Cardiac fibroblast (primary cell): ENCODE measurements at regions not wholly inside any gene's neighbourhood (a gene's known extent, or its start where the extent isn't known, plus 50 kb on each side); places are given as distances from the start of the nearest gene placed in this dataset.
"Not testable (repeated sequence)": the region's sequence is repeated elsewhere in the genome, so short reads cannot be mapped to it uniquely, and the experiment has no call there.

Experiments used
- DNase-seq, 2 donors: peaks; one replicate each; pipeline versions ENCODE4 v3.0.0 to v3.0.0-alpha.2; 2010; ENCODE audit warnings: low read depth in 2 of 2
- H3K4me3 ChIP-seq, 2 donors: replicated peaks in 1 of 2; 1 replicate in 1 of 2; 2 replicates in 1 of 2; pipeline ENCODE4 v1.5.1; 2011; ENCODE audit warnings: low read depth in 2 of 2, low read length in 2 of 2, mild to moderate bottlenecking in 2 of 2, moderate library complexity in 1 of 2
- TF ChIP-seq, protein P1 (sequence below): IDR thresholded peaks from one replicate; pipeline ENCODE4 v1.5.1; 2011; ENCODE audit warnings: low read depth, mild to moderate bottlenecking, low read length, inconsistent platforms

DNA sequence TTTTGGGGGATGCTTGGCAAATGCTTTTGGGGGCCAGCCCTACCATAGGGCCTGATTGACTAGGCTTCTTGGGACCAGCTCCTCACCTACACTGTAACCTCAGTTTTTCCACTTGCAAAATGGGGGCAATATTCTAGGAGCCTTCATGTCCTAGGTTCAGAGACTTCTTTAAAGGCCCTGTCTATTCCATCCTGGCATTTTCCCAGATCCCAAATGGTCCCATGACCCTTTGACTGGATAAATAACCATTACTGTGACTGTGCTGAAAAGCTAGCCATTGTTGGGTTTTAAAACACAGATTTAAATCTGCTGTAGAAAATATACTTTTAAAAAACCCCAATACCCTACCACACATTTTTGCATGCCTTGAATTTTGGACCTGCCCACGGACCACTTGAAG, 149.8 kb downstream of the EFNB1 start:
- no peak for DNase-seq
- no peak overlapping the region for H3K4me3 ChIP-seq
- TF ChIP-seq, protein P1, sequence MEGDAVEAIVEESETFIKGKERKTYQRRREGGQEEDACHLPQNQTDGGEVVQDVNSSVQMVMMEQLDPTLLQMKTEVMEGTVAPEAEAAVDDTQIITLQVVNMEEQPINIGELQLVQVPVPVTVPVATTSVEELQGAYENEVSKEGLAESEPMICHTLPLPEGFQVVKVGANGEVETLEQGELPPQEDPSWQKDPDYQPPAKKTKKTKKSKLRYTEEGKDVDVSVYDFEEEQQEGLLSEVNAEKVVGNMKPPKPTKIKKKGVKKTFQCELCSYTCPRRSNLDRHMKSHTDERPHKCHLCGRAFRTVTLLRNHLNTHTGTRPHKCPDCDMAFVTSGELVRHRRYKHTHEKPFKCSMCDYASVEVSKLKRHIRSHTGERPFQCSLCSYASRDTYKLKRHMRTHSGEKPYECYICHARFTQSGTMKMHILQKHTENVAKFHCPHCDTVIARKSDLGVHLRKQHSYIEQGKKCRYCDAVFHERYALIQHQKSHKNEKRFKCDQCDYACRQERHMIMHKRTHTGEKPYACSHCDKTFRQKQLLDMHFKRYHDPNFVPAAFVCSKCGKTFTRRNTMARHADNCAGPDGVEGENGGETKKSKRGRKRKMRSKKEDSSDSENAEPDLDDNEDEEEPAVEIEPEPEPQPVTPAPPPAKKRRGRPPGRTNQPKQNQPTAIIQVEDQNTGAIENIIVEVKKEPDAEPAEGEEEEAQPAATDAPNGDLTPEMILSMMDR: no peak

DNA sequence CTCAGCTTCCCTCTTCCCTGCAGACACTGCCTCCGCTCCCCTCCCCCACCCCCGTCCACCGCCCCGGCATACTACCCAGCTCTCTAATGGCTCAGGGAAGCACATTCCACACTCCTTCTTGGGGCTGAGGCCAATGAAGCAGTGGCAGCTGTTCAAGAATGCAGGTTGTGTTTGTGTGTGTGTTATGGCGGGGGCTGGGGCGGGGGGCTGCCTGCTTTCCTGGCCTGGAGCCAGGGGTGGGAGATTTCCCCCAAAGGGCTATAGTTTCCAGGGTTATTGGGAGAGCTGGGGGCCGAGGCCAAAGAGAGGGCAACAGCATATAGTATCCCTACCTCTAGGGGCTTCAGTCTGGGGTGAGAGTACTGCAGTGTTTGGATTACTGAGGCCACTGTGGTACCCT, 149.4 kb downstream of the EFNB1 start:
- H3K4me3 ChIP-seq: no peak overlapping the region
- peak; percentile 20 to 82 for DNase-seq
- TF ChIP-seq, protein P1: no peak

DNA sequence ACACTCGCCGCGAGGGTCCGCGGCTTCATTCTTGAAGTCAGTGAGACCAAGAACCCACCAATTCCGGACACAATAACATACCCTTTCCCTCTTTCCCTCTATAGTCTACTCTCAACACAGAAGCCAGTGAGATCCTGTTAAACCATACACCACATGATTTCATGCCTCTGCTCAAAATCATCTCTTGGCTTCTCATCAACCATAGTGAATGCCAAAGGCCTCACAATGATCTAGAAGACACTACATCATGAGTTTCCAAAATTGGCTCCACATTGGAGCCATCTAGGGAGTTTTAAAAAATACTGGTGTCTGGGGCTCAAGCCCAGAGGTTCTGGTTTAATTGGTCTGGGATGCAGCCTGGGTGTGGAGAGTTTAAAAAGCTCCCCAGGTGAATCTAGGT, 124.5 kb downstream of the EFNB1 start:
- H3K4me3 ChIP-seq: no peak overlapping the region
- no peak for DNase-seq
- TF ChIP-seq, protein P1: no peak

DNA sequence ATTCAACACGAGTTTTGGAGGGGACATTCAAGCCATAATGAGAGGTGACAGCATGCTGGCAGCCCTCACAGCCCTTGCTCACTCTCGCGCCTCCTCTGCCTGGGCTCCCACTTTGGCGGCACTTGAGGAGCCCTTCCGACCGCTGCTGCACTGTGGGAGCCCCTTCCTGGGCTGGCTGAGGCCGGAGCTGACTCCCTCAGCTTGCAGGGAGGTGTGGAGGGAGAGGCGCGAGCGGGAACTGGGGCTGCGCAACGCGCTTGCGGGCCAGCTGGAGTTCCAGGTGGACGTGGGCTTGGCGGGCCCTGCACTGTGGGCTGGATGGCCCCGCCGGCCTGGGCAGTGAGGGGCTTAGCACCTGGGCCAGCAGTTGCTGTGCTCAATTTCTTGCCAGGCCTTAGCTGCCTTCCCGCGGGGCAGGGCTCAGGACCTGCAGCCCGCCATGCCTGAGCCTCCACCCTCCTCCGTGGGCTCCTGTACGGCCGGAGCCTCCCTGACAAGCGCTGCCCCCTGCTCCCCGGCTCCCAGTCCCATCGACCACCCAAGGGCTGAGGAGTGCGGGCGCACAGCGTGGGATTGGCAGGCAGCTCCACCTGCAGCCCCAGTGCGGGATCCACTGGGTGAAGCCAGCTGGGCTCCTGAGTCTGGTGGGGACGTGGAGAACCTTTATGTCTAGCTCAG, 123.3 kb downstream of the EFNB1 start:
- not testable (repeated sequence) for DNase-seq, H3K4me3 ChIP-seq

DNA sequence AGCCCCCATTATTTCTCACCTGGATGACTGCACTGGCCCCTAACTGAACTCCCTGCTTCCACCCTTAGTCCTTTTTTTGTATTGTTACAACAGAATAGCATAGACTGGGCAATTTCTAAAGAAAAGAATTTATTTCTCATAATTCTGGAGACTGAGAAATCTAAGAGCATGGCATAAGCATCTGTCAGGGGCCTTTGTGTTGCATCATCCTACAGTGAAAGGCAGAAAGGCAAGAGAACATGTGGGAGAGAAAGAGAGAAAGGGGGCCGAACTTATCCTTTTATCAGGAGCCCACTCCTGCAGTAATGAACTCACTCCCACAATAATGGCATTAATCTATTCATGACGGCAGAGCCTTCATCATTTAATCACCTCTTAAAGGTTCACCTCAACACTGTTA, 122.1 kb downstream of the EFNB1 start:
- no peak overlapping the region for H3K4me3 ChIP-seq
- TF ChIP-seq, protein P1: no peak
- no peak for DNase-seq

DNA sequence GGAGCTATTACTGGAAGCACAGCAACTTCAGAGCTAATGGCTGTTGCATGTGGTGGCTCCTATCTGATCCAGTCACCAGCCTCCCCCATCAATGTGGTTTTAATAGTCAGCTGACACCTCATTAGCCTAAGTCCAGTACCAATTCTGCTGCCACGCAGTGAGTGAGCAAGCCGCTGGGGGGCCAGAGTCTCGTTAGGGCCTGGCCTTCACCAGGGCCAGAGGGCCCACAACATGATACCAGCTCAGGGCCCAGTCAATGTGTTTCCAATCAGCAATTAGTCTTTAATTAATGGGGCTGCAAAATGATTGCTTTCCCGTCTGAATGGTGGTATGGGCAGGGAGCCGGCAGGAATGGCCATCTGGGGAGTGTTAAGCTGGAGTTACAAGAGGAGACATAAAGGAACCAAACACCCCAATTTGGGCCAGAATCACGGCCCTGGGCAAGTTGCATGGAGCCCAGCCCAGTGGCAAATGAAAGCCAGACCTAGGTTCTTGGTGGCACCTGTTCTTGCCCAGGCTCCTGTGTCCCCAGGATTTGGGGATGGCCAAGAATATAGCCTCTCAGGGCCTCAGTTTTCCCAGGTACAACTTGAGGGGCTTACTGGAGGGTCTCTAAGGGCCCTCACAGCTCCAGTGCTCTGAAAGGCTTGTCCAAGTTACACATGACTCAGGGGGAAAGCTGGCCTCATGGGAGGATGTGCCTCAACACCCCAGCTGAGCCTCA, 119.2 kb downstream of the EFNB1 start:
- no peak for DNase-seq
- TF ChIP-seq, protein P1: no peak
- no peak overlapping the region for H3K4me3 ChIP-seq

DNA sequence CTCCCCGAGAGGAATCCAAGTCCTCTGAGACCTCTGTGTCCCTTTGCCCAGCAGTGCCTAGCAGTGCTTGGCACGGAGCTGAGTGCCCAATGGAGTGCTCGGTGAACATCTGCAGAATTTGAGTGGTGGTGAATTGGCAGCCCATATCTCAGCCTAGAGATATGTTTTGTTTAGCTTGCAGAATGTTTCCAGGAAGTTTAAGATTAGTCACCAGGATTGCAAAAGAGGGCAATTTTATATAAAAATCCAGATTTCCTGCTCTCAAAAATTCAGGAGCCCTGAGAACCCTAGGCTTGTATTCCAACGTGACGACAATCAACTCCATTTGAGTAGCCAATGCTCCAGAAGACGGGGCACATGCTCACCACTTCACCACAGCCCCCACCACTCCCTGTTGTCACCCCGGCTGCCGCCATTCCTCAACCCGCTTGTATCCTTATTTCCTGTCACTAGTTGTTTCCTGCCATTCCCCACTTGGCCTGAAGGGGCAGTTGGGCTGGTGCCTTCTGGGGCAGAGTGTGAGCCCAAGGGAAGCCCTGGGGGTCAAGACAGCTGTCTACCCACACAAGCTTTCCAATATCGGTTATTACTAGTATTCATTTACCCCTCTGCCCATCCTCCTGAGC, 116.9 kb downstream of the EFNB1 start:
- TF ChIP-seq, protein P1: peak; percentile 58
- DNase-seq: peak; percentile 71 to 86
- no peak overlapping the region for H3K4me3 ChIP-seq
